HepG2 (cell line): ENCODE measurements at regions not wholly inside any gene's neighbourhood (a gene's known extent, or its start where the extent isn't known, plus 50 kb on each side); places are given as distances from the start of the nearest gene placed in this dataset.

Experiments
- ATAC-seq: fragments of 200-7000 bp; cut with Tn5 transposase; 3 replicates; pipeline ENCODE4 v1.9.1; 2020; ENCODE audit warnings: mild to moderate bottlenecking, moderate library complexity
- BruUV-seq: library from RNA; stranded (reverse); fragments of 400-500 nt; replicated peaks from 2 replicates; lab custom pipeline; 2021; lab: Mats Ljungman, UMichigan
- CTCF ChIA-PET: fragments of 300-600 bp; formaldehyde crosslinking; extraction: SDS; loops from one replicate; lab custom pipeline; 2021; ENCODE audit warnings: low total read pairs, inconsistent platforms, low intra/inter-chr PET ratio; lab: Yijun Ruan, JAX
- POLR2A ChIA-PET: fragments of 350-600 bp; sonication (Branson Sonifier 250); formaldehyde crosslinking; loops from one replicate; lab custom pipeline; 2020; ENCODE audit warnings: antibody characterized with exemption, inconsistent platforms; lab: Yijun Ruan, JAX
- DNase-seq: peaks from one replicate; pipeline ENCODE4 v3.0.0-alpha.2; 2015; ENCODE audit warnings: low spot score
- FAIRE-seq: peaks from 3 replicates; lab custom pipeline; 2011; peaks lifted over from hg19 to GRCh38; lab: Jason Lieb, UNC
- H2AFZ ChIP-seq: one replicate; pipeline ENCODE4 v1.6.1; 2011; ENCODE audit warnings: low read length, inconsistent platforms
- H3K27ac ChIP-seq: fragments of 300-600 bp; 3 replicates; pipeline ENCODE4 v1.8.0; 2011; ENCODE audit warnings: mixed run types, mild to moderate bottlenecking, mixed read lengths, low read length, inconsistent platforms; ENCODE audit not compliant: insufficient read depth; ENCODE audit errors: extremely low read length
- H3K27me3 ChIP-seq, 2 experiments: fragments of 200-600 bp in 1 of 2; 2 replicates in 1 of 2; 3 replicates in 1 of 2; pipeline versions ENCODE4 v1.6.0 to v1.8.0; 2011; ENCODE audit warnings: low read length in 2 of 2, mild to moderate bottlenecking in 2 of 2, moderate library complexity in 2 of 2, inconsistent platforms in 1 of 2; ENCODE audit not compliant: insufficient read depth in 2 of 2, control insufficient read depth in 1 of 2
- H3K36me3 ChIP-seq, 2 experiments: fragments of 200-600 bp in 1 of 2; replicated peaks in 1 of 2; 2 replicates in 1 of 2; 3 replicates in 1 of 2; pipeline versions ENCODE4 v1.5.1 to v1.8.0; 2011; ENCODE audit warnings: low read length in 2 of 2, inconsistent platforms in 1 of 2; ENCODE audit not compliant: insufficient read depth in 2 of 2, control insufficient read depth in 1 of 2
- H3K4me1 ChIP-seq: 2 replicates; pipeline ENCODE4 v1.5.1; 2012; ENCODE audit warnings: low read length, inconsistent platforms; ENCODE audit not compliant: insufficient read depth
- H3K4me2 ChIP-seq: 2 replicates; pipeline ENCODE4 v1.6.0; 2011; ENCODE audit warnings: low read depth, low read length, inconsistent platforms
- H3K4me3 ChIP-seq, 3 experiments: fragments of 200-600 bp in 1 of 3; sonication (generic), shearing (Covaris generic) in 1 of 3; replicated peaks in 1 of 3; 2 replicates each; pipeline ENCODE4 v1.5.1; 2011 to 2016; ENCODE audit warnings: low read length in 3 of 3, inconsistent platforms in 2 of 3, low read depth in 2 of 3, mild to moderate bottlenecking in 2 of 3, control low read depth in 1 of 3, mixed read lengths in 1 of 3; ENCODE audit not compliant: insufficient read depth in 1 of 3
- H3K79me2 ChIP-seq: one replicate; pipeline ENCODE4 v1.6.1; 2011; ENCODE audit warnings: low read length, inconsistent platforms; ENCODE audit not compliant: insufficient read depth
- H3K9ac ChIP-seq: 2 replicates; pipeline ENCODE4 v1.6.0; 2011; ENCODE audit warnings: mild to moderate bottlenecking, low read depth, low read length, inconsistent platforms; ENCODE audit not compliant: insufficient read depth
- H3K9me3 ChIP-seq: 2 replicates; pipeline ENCODE4 v1.5.1; 2012; ENCODE audit warnings: mild to moderate bottlenecking, low read length
- H4K20me1 ChIP-seq: 2 replicates; pipeline ENCODE4 v1.6.0; 2011; ENCODE audit warnings: inconsistent platforms, mild to moderate bottlenecking, low read length, moderate library complexity; ENCODE audit not compliant: insufficient read depth
- AKNA ChIP-seq: sonication (generic); formaldehyde crosslinking; IDR thresholded peaks from 2 replicates; pipeline ENCODE4 v1.4.0; 2020; ENCODE audit warnings: missing genetic modification reagents, borderline replicate concordance
- ATAD3A ChIP-seq: sonication (generic); formaldehyde crosslinking; IDR thresholded peaks from 2 replicates; pipeline ENCODE4 v1.4.0; 2020; ENCODE audit warnings: missing genetic modification reagents
- ATF6 ChIP-seq: sonication (generic); formaldehyde crosslinking; conservative IDR thresholded peaks from 2 replicates; pipeline ENCODE4 v1.4.0; 2020; ENCODE audit warnings: missing genetic modification reagents
- MED1 ChIP-seq: sonication (generic); formaldehyde crosslinking; IDR thresholded peaks from 2 replicates; pipeline ENCODE4 v1.4.0; 2020; ENCODE audit warnings: missing genetic modification reagents
- ZFAT ChIP-seq: sonication (generic); formaldehyde crosslinking; conservative IDR thresholded peaks from 2 replicates; pipeline ENCODE4 v1.8.1; 2023; ENCODE audit warnings: missing genetic modification reagents, inconsistent platforms
- ZNF788 ChIP-seq: sonication (generic); formaldehyde crosslinking; IDR thresholded peaks from 2 replicates; pipeline ENCODE4 v1.5.0; 2020; ENCODE audit warnings: mild to moderate bottlenecking, missing genetic modification reagents, borderline replicate concordance
- WGBS: methylation state at CpG from one replicate; pipeline ENCODE4 v1.1.6; 2017; ENCODE audit warnings: low lambda C conversion rate; 5-methylcytosine and 5-hydroxymethylcytosine counted together
- in situ Hi-C: cut with HindIII; loops from 2 replicates; pipeline ENCODE4 v1.10.0; 2017; ENCODE audit warnings: low pct_unique_long_range_greater_than_20kb; ENCODE audit not compliant: extremely low pct_ligation_motif_present
- intact Hi-C: fragments of 100-400 bp; cut with micrococcal nuclease; formaldehyde crosslinking; loops from one replicate; pipeline ENCODE4 v1.10.0; 2022; ENCODE audit not compliant: unreplicated experiment

GRCh38 chr11:88405853-88406252, 68.3 kb upstream of the CTSC start:
- Histone ChIP-seq H4K20me1 (no peaks in the 10 kb centered on the region), H3K27ac (no peak overlapping the region), H3K9me3 (no peaks in the 10 kb centered on the region), H3K27me3 (no peaks in the 10 kb centered on the region), H3K79me2 (no peaks in the 10 kb centered on the region), H3K9ac (no peak overlapping the region), H2AFZ (no peak overlapping the region), H3K36me3 (no peaks in the 10 kb centered on the region), H3K4me3 (no peak overlapping the region), H3K4me2 (no peak overlapping the region), H3K4me1 (no peaks in the 10 kb centered on the region)
- DNase-seq (no peak), ATAC-seq (no peak), FAIRE-seq (no peak)
- intact Hi-C loops (no loop called here), in situ Hi-C loops (no loop called here)
- no peak for TF ChIP-seq ZNF788 (CRISPR knock-in tag)
- no peak for TF ChIP-seq ATAD3A (CRISPR knock-in tag)
- TF ChIP-seq MED1, result no peak
- TF ChIP-seq ZFAT (CRISPR knock-in tag), result no peak
- no peak for TF ChIP-seq ATF6
- TF ChIP-seq AKNA (CRISPR knock-in tag), result no peak
- WGBS, result 23% methylated on average over 4 of the region's 4 CpGs
- no TSS peak for BruUV-seq
- CTCF ChIA-PET, result no interaction called here
- POLR2A ChIA-PET, result no interaction called here
